ENCODE measurements at regions not wholly inside any gene's neighbourhood (a gene's known extent, or its start where the extent isn't known, plus 50 kb on each side); places are given as distances from the start of the nearest gene placed in this dataset.

DNA sequence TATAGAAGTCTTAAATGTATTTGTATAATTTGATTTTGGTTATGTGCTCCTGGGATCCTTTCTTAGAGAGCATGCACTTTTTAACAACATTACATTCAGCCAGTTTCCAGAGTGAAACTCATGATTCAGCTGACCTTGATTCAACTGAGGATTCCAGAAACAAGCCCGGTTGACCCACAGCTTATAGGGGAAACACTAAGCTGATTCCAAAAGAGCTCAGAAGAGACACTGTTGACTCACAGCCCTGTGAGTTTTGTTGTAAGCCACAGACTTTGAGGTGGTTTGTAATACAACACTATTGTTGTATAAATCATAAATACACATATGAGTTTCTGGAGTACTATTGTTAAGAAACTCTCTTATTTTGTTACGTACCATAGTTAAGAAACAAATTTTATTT is 133.8 kb upstream of the MGAT4C start:
- no peak overlapping the region for H2BK5ac ChIP-seq (ENCODE audit: insufficient read length, low read length)
- no peaks in the 10 kb centered on the region for H3K79me2 ChIP-seq (ENCODE audit: insufficient read depth, low read length)
- no peak overlapping the region for H3K4me3 Mint-ChIP-seq
- no peak overlapping the region for H2AK5ac ChIP-seq (ENCODE audit: insufficient read length, low read length)
- H4K20me1 ChIP-seq (ENCODE audit: control insufficient read depth, insufficient read depth, insufficient read length) = no peaks in the 10 kb centered on the region
- no peaks in the 10 kb centered on the region for H3K23me2 ChIP-seq (ENCODE audit: insufficient read length, low read depth, low read length, poor library complexity, severe bottlenecking)
- TF ChIP-seq, protein P1, sequence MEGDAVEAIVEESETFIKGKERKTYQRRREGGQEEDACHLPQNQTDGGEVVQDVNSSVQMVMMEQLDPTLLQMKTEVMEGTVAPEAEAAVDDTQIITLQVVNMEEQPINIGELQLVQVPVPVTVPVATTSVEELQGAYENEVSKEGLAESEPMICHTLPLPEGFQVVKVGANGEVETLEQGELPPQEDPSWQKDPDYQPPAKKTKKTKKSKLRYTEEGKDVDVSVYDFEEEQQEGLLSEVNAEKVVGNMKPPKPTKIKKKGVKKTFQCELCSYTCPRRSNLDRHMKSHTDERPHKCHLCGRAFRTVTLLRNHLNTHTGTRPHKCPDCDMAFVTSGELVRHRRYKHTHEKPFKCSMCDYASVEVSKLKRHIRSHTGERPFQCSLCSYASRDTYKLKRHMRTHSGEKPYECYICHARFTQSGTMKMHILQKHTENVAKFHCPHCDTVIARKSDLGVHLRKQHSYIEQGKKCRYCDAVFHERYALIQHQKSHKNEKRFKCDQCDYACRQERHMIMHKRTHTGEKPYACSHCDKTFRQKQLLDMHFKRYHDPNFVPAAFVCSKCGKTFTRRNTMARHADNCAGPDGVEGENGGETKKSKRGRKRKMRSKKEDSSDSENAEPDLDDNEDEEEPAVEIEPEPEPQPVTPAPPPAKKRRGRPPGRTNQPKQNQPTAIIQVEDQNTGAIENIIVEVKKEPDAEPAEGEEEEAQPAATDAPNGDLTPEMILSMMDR (conservative IDR thresholded peaks at IDR 0.05) = no peak
- no peak overlapping the region for H3K23ac ChIP-seq (ENCODE audit: insufficient read length, low read depth, low read length)
- no peak overlapping the region for H2BK12ac ChIP-seq (ENCODE audit: insufficient read length, low read depth, low read length)
- peaks cover 2 to 4% of the 10 kb centered on the region in 2 experiments; a peak in 2 of 4 replicates for H3K4me1 Mint-ChIP-seq
- no peak overlapping the region for H3T11ph ChIP-seq (ENCODE audit: low read length)
- no peak overlapping the region for H4K91ac ChIP-seq (ENCODE audit: insufficient read length, low read depth, low read length)
- no peak for DNase-seq
- H3K14ac ChIP-seq (ENCODE audit: insufficient read depth, low read length) = no peak overlapping the region
- H3K27me3 ChIP-seq (ENCODE audit: insufficient read depth, low read length) = no peaks in the 10 kb centered on the region
- H3K4me2 ChIP-seq (ENCODE audit: insufficient read depth, insufficient read length, low read length) = no peak overlapping the region
- H3K9ac ChIP-seq (ENCODE audit: extremely low read depth, insufficient read length, low read length) = no peak overlapping the region
- H3K79me1 ChIP-seq (ENCODE audit: insufficient read depth, low read depth, low read length, poor library complexity, severe bottlenecking) = no peaks in the 10 kb centered on the region
- no peak overlapping the region for H4K5ac ChIP-seq (ENCODE audit: insufficient read length, low read depth, low read length)
- H2BK120ac ChIP-seq (ENCODE audit: low read depth, low read length, poor library complexity, severe bottlenecking) = no peak overlapping the region
- no CpG with 5 or more reads among the region's 2 CpGs for WGBS (ENCODE audit: extremely low coverage, insufficient read length, low lambda C conversion rate)
- H3K36me3 Mint-ChIP-seq (ENCODE audit: insufficient read depth in 1 of 3, low read depth in 3 of 3) = no peaks in the 10 kb centered on the region; a peak in 1 of 7 replicates
- H4K8ac ChIP-seq (replicated peaks; ENCODE audit: insufficient read length, low read depth, low read length) = no peak overlapping the region
- no peak overlapping the region for H3K18ac ChIP-seq (ENCODE audit: insufficient read length, low read depth, low read length)
- no peak overlapping the region for H3K4ac ChIP-seq (ENCODE audit: low read depth, low read length)
- no peak overlapping the region for H3K56ac ChIP-seq (ENCODE audit: insufficient read length, low read depth, low read length)
- H2BK20ac ChIP-seq (ENCODE audit: low read depth, low read length, poor library complexity, severe bottlenecking) = no peak overlapping the region
- no peaks in the 10 kb centered on the region for H3K9me3 ChIP-seq (ENCODE audit: control insufficient read depth, low read depth, low read length)
- no peak overlapping the region for H2AFZ ChIP-seq (ENCODE audit: low read length)
- no peaks in the 10 kb centered on the region for H3K27me3 Mint-ChIP-seq (ENCODE audit: low read depth)
- no peak overlapping the region for H3K27ac ChIP-seq (ENCODE audit: insufficient read length, low read depth, low read length)
- H3K4me1 ChIP-seq (ENCODE audit: insufficient read depth, low read length) = no peaks in the 10 kb centered on the region
- H2BK15ac ChIP-seq (ENCODE audit: low read depth, low read length) = no peak overlapping the region
- no peak overlapping the region for H3K27ac Mint-ChIP-seq
- H3K9me3 Mint-ChIP-seq = no peaks in the 10 kb centered on the region; a peak in 1 of 5 replicates
